OCI-LY7 (cell line): ENCODE measurements at regions not wholly inside any gene's neighbourhood (a gene's known extent, or its start where the extent isn't known, plus 50 kb on each side); places are given as distances from the start of the nearest gene placed in this dataset.

Experiments
- EZH2phosphoT487 ChIP-seq: fragments of 200-600 bp; sonication (generic); IDR thresholded peaks from 2 replicates; pipeline ENCODE4 v1.6.1; 2018; ENCODE audit warnings: low read depth, borderline replicate concordance, mild to moderate bottlenecking, mixed run types, antibody characterized with exemption, low read length, moderate library complexity, mixed read lengths
- TF ChIP-seq, protein P1 (sequence below): fragments of 200-600 bp; sonication (generic); conservative IDR thresholded peaks from 2 replicates; pipeline ENCODE4 v1.5.1; 2014; ENCODE audit warnings: mild to moderate bottlenecking, antibody characterized with exemption, low read length, moderate library complexity, mixed read lengths

DNA sequence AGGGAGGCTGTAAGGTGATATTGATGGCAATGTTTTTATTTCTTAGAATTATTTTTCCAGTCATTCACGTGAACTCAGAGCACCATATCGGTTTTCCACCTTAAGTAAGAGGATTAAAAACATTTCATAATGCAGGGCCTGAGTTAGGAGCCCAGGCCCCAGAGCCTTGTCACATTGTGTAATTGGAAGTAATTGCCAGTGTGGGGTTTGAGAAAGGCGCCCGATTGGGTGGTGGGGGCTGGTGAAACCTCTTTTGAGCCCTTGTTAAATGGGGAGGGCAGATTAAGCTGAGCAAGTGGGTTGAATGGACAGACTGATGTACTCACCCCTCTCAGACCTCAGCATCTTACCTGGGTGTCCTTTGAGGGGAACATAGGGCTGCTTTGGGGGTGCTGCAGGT lies 116.7 kb upstream of the PITX1 start:
- TF ChIP-seq, protein P1, sequence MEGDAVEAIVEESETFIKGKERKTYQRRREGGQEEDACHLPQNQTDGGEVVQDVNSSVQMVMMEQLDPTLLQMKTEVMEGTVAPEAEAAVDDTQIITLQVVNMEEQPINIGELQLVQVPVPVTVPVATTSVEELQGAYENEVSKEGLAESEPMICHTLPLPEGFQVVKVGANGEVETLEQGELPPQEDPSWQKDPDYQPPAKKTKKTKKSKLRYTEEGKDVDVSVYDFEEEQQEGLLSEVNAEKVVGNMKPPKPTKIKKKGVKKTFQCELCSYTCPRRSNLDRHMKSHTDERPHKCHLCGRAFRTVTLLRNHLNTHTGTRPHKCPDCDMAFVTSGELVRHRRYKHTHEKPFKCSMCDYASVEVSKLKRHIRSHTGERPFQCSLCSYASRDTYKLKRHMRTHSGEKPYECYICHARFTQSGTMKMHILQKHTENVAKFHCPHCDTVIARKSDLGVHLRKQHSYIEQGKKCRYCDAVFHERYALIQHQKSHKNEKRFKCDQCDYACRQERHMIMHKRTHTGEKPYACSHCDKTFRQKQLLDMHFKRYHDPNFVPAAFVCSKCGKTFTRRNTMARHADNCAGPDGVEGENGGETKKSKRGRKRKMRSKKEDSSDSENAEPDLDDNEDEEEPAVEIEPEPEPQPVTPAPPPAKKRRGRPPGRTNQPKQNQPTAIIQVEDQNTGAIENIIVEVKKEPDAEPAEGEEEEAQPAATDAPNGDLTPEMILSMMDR, result no peak
- TF ChIP-seq EZH2phosphoT487, result no peak
